ENCODE measurements at regions not wholly inside any gene's neighbourhood (a gene's known extent, or its start where the extent isn't known, plus 50 kb on each side); places are given as distances from the start of the nearest gene placed in this dataset.

GRCh38 chr20:36085686-36086267, 68.8 kb upstream of the EPB41L1 start:
- no peak for DNase-seq (ENCODE audit: low spot score)
- Mint-ChIP-seq H3K27ac (no peak overlapping the region), H3K36me3 (peaks cover 4% of the 10 kb centered on the region), H3K4me3 (no peak overlapping the region), H3K9me3 (peaks cover 13% of the 10 kb centered on the region), H3K27me3 (ENCODE audit: low read depth) (peaks cover 33% of the 10 kb centered on the region), H3K4me1 (peaks cover 6% of the 10 kb centered on the region)
- ChIA-PET CTCF (interaction anchor here (1.1 to 2.9 kb wide), 4 partner anchors 12 to 131 kb away, joined by 3 to 15 read pairs (median 6); partner anchors contain the start of gene SCAND1), POLR2A (no interaction called here)
- no peak for TF ChIP-seq ZNF138 (CRISPR knock-in tag; conservative IDR thresholded peaks at IDR 0.05)
- ATAC-seq, result no peak

- no peak overlapping the region for H3K27ac Mint-ChIP-seq
- ChIA-PET POLR2A (no interaction called here), CTCF (interaction anchor here (1.3 to 2.9 kb wide), 2 partner anchors 11 to 52 kb away, joined by 5 to 15 read pairs; no protein-coding TSS in a partner anchor)
Observed at GRCh38 chr20:36086767-36087166, 67.8 kb upstream of the EPB41L1 start.

GRCh38 chr20:36090223-36090622, 64.3 kb upstream of the EPB41L1 start:
- Mint-ChIP-seq H3K4me1 (peaks cover 31% of the 10 kb centered on the region), H3K27me3 (ENCODE audit: low read depth) (peaks cover 67% of the 10 kb centered on the region), H3K4me3 (no peak overlapping the region), H3K36me3 (no peaks in the 10 kb centered on the region), H3K9me3 (no peaks in the 10 kb centered on the region), H3K27ac (no peak overlapping the region)
- DNase-seq (ENCODE audit: low spot score) (no peak), ATAC-seq (no peak)
- CTCF ChIA-PET, result interaction anchor here (0.6 to 5.0 kb wide), 4 partner anchors 48 to 112 kb away, joined by 3 to 31 read pairs (median 16); no protein-coding TSS in a partner anchor
- no peak for TF ChIP-seq FOXJ3 (CRISPR knock-in tag; IDR thresholded peaks at IDR 0.05; ENCODE audit: borderline replicate concordance)
- POLR2A ChIA-PET, result no interaction called here

More at GRCh38 chr20:36086767-36087166, 67.8 kb upstream of the EPB41L1 start:
- peaks cover 13% of the 10 kb centered on the region for H3K9me3 Mint-ChIP-seq
- no peak for DNase-seq (ENCODE audit: low spot score)
- no peak for ATAC-seq
- H3K4me3 Mint-ChIP-seq, result no peak overlapping the region
- TF ChIP-seq FOXP4 (CRISPR knock-in tag; IDR thresholded peaks at IDR 0.05) (no peak), ZBTB21 (CRISPR knock-in tag; IDR thresholded peaks at IDR 0.05; ENCODE audit: borderline replicate concordance) (no peak), GRHL2 (CRISPR knock-in tag; IDR thresholded peaks at IDR 0.05; ENCODE audit: insufficient replicate concordance, severe bottlenecking) (no peak)
- peaks cover 42% of the 10 kb centered on the region for H3K27me3 Mint-ChIP-seq (ENCODE audit: low read depth)
- peaks cover 4% of the 10 kb centered on the region for H3K36me3 Mint-ChIP-seq
- peaks cover 16% of the 10 kb centered on the region for H3K4me1 Mint-ChIP-seq

GRCh38 chr20:36091561-36092397, 62.8 kb upstream of the EPB41L1 start:
- POLR2A ChIA-PET, result interaction anchor here (0.6 to 0.7 kb wide), 2 partner anchors 13 to 20 kb away, joined by 3 read pairs; no protein-coding TSS in a partner anchor

GRCh38 chr20:36092398-36093024, 62.0 kb upstream of the EPB41L1 start:
- peaks cover 40% of the 10 kb centered on the region for H3K4me1 Mint-ChIP-seq
- peaks cover 85% of the 10 kb centered on the region for H3K27me3 Mint-ChIP-seq (ENCODE audit: low read depth)
- DNase-seq (ENCODE audit: low spot score), result peak; percentile 49
- ChIA-PET POLR2A (interaction anchor here (0.7 kb wide), 1 partner anchor 12 kb away, joined by 3 read pairs; no protein-coding TSS in a partner anchor), CTCF (interaction anchor here (0.6 to 5.0 kb wide), 10 partner anchors 19 to 145 kb away, joined by 3 to 31 read pairs (median 4); partner anchors contain the start of gene SCAND1)
- ATAC-seq, result peak; percentile 47
- no peak overlapping the region for H3K27ac Mint-ChIP-seq
- no peaks in the 10 kb centered on the region for H3K36me3 Mint-ChIP-seq
- H3K4me3 Mint-ChIP-seq, result peak overlapping the region; percentile 85
- no peaks in the 10 kb centered on the region for H3K9me3 Mint-ChIP-seq
- no peak for TF ChIP-seq SMAD3 (CRISPR knock-in tag; IDR thresholded peaks at IDR 0.05; ENCODE audit: borderline replicate concordance)
- no peak for TF ChIP-seq CTCF (IDR thresholded peaks at IDR 0.05)
- TF ChIP-seq ELF4 (CRISPR knock-in tag; IDR thresholded peaks at IDR 0.05; ENCODE audit: low read depth), result no peak
- TF ChIP-seq ZBTB43 (CRISPR knock-in tag; IDR thresholded peaks at IDR 0.05), result no peak
- no peak for TF ChIP-seq MAX (CRISPR knock-in tag; IDR thresholded peaks at IDR 0.05)
- TF ChIP-seq ERG (CRISPR knock-in tag; IDR thresholded peaks at IDR 0.05), result no peak

More at GRCh38 chr20:36091561-36092397, 62.8 kb upstream of the EPB41L1 start:
- Mint-ChIP-seq H3K4me3 (peak overlapping the region; percentile 73), H3K36me3 (no peaks in the 10 kb centered on the region), H3K27me3 (ENCODE audit: low read depth) (peaks cover 78% of the 10 kb centered on the region), H3K9me3 (no peaks in the 10 kb centered on the region), H3K4me1 (peaks cover 32% of the 10 kb centered on the region), H3K27ac (no peak overlapping the region)
- DNase-seq (ENCODE audit: low spot score) (peak; percentile 35), ATAC-seq (peak; percentile 84)
- CTCF ChIA-PET, result interaction anchor here (0.5 to 5.0 kb wide), 12 partner anchors 8 to 144 kb away, joined by 3 to 31 read pairs (median 4); partner anchors contain the start of gene SCAND1
- TF ChIP-seq ZMAT4 (CRISPR knock-in tag; IDR thresholded peaks at IDR 0.05) (no peak), GTF2I (CRISPR knock-in tag; conservative IDR thresholded peaks at IDR 0.05) (0 out of 2 replicates have a peak, but pooled peaks have one; percentile 30), NR3C1 (CRISPR knock-in tag; conservative IDR thresholded peaks at IDR 0.05; ENCODE audit: low read depth) (no peak), NFE2L1 (CRISPR knock-in tag; IDR thresholded peaks at IDR 0.05) (no peak), OVOL2 (CRISPR knock-in tag; IDR thresholded peaks at IDR 0.05; ENCODE audit: borderline replicate concordance) (no peak), JAZF1 (CRISPR knock-in tag; IDR thresholded peaks at IDR 0.05) (no peak)

All from WTC11 (cell line).